ENCODE measurements at regions not wholly inside any gene's neighbourhood (a gene's known extent, or its start where the extent isn't known, plus 50 kb on each side); places are given as distances from the start of the nearest gene placed in this dataset.
A peak's percentile ranks its signal among the peaks of the same experiment; 100 is the strongest.
"Not testable (repeated sequence)": the region's sequence is repeated elsewhere in the genome, so short reads cannot be mapped to it uniquely, and the experiment has no call there.

- no peak for DNase-seq (ENCODE audit: low spot score)
Measured at GRCh38 chr14:38404616-38405015, 148.7 kb upstream of the CLEC14A start.

DNA sequence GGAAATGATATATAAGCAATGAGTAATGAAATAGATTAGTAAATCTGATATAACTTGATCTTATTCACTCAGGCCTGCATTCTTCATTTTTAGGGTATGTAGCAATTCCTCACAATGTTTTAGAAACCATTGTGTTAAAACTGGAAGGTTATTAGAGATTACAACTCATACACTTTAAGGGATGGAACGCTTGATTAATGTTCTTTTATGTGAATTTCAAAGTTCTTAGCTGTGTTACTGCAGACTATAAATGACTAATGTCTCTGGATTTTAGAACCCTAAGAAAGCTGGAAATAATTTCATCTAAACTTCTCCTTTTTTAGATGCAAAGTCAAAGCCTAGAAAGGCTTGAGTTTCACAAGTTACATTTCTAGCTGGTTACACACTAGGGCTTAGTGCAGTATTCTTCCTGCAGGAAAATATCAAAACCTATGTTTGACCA, 148.2 kb upstream of the CLEC14A start:
- DNase-seq (ENCODE audit: low spot score): no peak

DNA sequence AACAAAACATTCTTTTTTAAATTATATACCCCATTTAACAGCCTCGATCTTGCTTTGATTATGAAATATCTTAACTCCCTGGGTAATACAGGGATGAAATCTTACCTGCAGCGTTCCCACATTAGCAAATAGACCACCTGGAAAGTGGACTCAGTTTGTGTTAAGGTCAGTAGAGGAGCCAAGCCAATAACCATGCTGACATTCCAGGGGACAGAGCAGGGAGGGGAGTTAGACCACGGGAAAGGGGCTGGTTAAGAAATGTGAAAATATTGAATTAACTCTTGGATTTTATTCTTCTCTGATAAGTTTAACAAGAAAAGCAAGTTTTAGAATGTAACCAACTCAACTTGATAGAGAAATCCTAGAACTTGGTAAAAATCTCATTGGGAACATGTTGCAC, 144.9 kb upstream of the CLEC14A start:
- DNase-seq (ENCODE audit: low spot score): no peak

DNA sequence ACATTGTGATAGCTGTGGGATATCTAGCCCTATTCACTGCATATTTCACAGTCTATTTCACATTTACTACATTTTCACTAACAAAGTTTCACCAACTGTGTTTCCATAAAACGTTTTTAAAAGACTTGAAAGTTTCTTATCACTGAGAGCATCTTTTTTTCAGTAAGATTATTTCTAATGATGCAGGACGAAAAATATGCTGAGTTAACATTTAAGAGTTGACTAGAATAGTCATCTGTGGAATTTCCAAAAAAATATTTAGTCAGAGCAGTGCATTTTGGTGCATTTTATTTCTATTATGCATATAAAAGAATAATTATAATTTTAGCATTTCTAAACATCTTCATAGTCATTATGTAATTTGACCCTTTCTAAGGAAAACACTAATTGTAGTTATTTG, 143.8 kb upstream of the CLEC14A start:
- DNase-seq (ENCODE audit: low spot score): no peak

DNA sequence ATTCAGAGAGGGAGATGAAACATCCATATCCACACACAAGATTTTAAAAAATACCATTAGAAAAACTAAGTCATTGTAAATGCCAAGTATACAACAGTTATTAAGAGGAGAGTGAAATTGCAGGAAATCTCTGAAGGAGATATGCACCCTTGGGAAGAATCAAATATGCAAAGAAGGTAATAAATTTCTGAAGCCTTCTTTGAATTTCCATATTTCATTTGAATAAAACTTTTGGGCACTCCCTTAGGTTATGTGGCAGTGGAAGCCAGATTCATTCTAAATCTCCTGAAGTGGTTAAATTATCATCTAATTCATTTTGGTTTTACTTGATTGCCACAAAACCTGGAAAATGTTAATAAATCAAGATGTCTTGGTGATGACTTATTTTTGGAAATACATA, 138.9 kb upstream of the CLEC14A start:
- DNase-seq (ENCODE audit: low spot score): no peak

- DNase-seq (ENCODE audit: low spot score): no peak
Measured at GRCh38 chr14:38394064-38394463, 138.2 kb upstream of the CLEC14A start.

DNA sequence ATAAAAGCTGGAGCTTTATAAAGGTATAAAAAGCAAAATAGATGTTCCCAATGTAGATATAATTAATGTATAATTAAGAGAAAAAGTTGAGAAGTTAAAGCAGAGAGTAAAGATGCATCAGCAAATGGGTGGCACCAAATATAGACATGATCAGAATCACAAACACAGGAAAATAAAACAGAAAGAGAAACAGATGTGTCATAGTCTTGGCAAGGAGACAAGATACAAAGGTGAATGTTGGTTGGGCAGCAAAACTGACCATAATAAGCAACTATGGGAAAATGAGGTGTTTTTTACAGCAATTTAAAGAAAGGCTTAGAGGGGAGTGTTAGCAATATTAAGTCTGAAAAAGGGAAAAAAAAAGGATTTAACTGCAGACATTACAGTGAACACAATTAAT, 135.4 kb upstream of the CLEC14A start:
- no peak for DNase-seq (ENCODE audit: low spot score)

GRCh38 chr14:38389681-38390080, 133.8 kb upstream of the CLEC14A start:
- no peak for DNase-seq (ENCODE audit: low spot score)

DNA sequence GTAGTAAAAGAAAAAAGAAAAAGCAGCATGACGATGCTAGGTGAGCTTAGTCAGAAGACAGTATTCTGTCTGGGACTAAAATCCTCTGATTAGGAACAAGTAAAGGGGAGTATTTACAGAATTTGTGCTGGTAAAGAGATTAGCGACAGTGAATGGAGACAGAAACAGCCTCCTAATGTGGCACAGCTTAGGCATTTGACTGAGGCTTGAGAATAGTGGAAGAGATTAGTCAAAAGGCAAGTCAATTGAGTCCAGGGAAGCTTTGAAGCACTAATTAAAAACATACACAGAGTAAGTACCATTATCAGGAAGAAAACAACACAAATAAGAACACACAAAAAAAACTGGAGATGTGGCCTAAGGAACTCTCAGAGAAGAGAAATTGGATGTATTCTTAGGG, 131.9 kb upstream of the CLEC14A start:
- no peak for DNase-seq (ENCODE audit: low spot score)

DNA sequence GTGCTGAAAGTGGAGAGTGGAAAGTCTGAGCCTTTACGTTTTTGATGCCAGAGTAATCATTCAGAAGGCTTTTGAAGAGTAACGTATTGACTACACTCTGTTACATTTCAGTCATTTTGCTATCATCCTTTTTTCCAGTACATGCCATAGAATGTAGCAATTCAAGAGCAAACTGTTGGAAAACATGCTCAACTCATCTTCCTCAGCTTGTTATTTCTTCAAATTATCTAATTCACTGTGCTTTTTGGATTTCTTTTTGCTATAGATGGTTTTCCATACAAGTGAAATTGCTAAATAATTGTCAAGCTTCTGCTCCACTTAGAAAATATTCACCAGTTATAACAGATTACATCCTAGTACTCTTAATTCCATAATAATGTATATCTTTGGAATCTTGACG, 129.9 kb upstream of the CLEC14A start:
- DNase-seq (ENCODE audit: low spot score): no peak

- no peak for DNase-seq (ENCODE audit: low spot score)
Measured at GRCh38 chr14:38385343-38385742, 129.4 kb upstream of the CLEC14A start.

GRCh38 chr14:38384741-38385140, 128.8 kb upstream of the CLEC14A start:
- no peak for DNase-seq (ENCODE audit: low spot score)

GRCh38 chr14:38367922-38368321, 112.0 kb upstream of the CLEC14A start:
- no peak for DNase-seq (ENCODE audit: low spot score)

GRCh38 chr14:38366374-38366773, 110.5 kb upstream of the CLEC14A start:
- no peak for DNase-seq (ENCODE audit: low spot score)

DNA sequence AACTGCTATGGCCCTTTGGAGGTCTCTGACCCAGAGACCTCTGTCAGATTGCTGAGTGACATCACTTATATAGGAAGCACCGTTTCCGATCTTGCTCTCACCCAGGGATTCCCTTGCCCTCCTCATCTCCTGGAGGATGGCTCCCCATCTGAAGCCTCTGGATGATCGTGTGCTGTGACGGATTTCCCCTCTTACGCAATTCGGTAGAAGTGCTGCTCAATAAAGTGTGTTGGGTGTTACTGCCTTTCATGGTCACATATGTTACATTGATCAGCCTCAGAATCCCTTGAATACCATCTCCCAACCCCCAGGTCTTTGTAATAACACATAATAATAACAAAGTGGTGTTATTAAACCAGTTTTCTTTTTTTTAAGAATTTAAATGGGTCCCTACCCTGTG, 107.3 kb upstream of the CLEC14A start:
- no peak for DNase-seq (ENCODE audit: low spot score)

DNA sequence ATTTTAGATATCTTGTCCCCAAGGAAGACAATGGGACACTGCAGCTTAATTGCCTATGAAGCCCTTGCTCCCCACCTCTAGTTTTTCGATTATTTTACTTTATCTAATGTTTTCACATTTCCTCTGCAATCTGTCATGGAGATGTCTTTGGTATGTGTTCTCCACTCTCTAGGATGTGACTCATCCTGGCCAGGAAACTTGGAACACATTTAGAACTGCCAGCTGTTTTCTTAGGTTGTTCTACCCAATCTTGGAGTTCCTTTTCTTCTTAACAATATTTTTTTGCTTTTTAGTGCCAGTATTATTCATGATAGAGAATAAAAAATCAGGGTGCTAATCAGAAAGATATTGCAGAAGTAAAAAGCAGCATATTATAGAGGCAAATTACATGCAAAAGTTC, 101.7 kb upstream of the CLEC14A start:
- no peak for DNase-seq (ENCODE audit: low spot score)

DNA sequence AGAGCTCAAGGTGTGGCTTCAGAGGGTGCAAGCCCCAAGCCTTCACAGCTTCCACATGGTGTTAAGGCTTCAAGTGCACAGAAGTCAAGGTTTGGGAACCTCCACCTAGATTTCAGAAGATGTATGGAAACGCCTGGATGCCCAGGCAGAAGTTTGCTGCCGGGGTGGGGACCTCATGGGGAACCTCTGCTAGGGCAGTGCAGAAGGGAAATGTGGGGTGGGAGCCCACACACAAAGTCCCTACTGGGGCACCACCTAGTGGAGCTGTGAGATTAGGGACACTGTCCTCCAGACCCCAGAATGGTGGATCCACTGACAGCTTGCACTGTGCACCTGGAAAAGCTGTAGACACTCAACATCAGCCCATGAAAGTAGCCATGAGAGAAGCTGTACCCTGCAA, 99.6 kb upstream of the CLEC14A start:
- DNase-seq (ENCODE audit: low spot score): not testable (repeated sequence)

DNA sequence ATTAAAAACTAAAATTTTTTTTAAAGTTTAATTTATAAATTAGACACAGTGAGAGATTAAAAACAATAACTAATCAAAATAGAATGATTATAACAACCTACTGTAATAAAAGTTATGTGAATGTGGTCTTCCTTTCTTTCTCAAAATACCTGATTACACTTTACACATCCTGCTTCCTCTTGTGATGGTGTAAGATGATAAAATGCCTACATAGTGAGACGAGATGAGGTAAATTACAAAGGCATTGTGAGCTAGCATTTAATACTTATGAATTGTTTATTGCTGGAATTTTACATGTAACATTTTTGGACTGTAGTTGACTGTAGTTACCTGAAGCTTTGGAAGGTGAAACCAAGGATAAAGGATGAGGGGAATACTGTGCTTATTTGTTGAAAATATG, 94.2 kb upstream of the CLEC14A start:
- DNase-seq (ENCODE audit: low spot score): no peak

GRCh38 chr14:38342803-38343202, 86.9 kb upstream of the CLEC14A start:
- peak; percentile 5 for DNase-seq (ENCODE audit: low spot score)

- no peak for DNase-seq (ENCODE audit: low spot score)
Measured at GRCh38 chr14:38339696-38340095, 83.8 kb upstream of the CLEC14A start.

DNA sequence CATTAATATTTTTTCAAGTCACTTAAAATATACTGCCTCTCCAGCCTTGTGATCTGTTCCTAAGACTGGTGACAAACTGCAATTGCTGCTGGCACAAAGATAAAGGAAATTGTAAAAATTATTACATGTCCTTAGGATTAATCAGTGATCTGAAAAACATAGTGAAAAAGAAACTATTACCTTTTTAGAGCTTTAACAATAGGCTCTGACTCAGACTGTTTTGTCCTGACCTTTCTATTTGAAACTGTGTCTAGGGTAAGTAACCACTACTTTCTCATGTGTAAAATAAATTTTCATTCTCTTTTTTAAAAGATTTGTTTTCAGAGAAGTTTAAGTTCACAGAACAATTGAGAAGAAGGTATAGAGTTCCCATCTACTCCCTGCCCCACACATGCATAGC, 80.4 kb upstream of the CLEC14A start:
- no peak for DNase-seq (ENCODE audit: low spot score)

GRCh38 chr14:38330275-38330674, 74.4 kb upstream of the CLEC14A start:
- DNase-seq (ENCODE audit: low spot score): no peak

- DNase-seq (ENCODE audit: low spot score): no peak
Measured at GRCh38 chr14:38329246-38329645, 73.4 kb upstream of the CLEC14A start.

DNA sequence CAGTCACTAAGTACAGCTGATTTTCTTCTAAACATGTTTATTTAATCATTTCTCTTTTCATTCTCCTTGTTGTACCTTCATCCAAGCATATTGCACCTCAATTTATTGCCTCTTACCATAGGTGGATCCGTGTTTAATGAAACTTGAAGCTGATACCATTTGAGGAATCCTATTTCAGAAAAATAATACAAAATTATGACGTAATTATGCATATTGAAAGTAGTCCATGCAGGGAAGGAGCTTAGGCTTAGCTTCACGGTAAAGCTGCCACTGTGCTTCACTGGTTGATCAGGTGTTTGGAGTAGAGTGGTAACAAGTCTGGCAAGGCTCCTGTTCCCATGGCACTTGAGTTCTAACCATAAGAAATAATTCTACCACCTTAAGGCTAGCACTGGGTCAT, 61.0 kb upstream of the CLEC14A start:
- DNase-seq (ENCODE audit: low spot score): no peak

GRCh38 chr14:38311655-38312054, 55.8 kb upstream of the CLEC14A start:
- no peak for DNase-seq (ENCODE audit: low spot score)

Measured in SW480 (cell line).